Hepatocyte (in vitro differentiated cells): ENCODE measurements at regions not wholly inside any gene's neighbourhood (a gene's known extent, or its start where the extent isn't known, plus 50 kb on each side); places are given as distances from the start of the nearest gene placed in this dataset.

Experiments used
- DNase-seq: peaks from one replicate; pipeline ENCODE4 v3.0.0-alpha.2; 2016; ENCODE audit warnings: low spot score
- H2AFZ ChIP-seq: fragments of 200-600 bp; sonication (generic); 2 replicates; pipeline ENCODE4 v1.6.0; 2016; ENCODE audit warnings: antibody characterized with exemption, mild to moderate bottlenecking
- H3K27ac ChIP-seq: fragments of 200-600 bp; sonication (generic); 2 replicates; pipeline ENCODE4 v1.5.1; 2016; ENCODE audit warnings: mild to moderate bottlenecking
- H3K27me3 ChIP-seq: fragments of 200-600 bp; sonication (generic); 2 replicates; pipeline ENCODE4 v1.6.1; 2016
- H3K36me3 ChIP-seq: fragments of 200-600 bp; sonication (generic); replicated peaks from 2 replicates; pipeline ENCODE4 v1.5.1; 2016; ENCODE audit warnings: low read depth; ENCODE audit not compliant: insufficient read depth
- H3K4me1 ChIP-seq: fragments of 200-600 bp; sonication (generic); 2 replicates; pipeline ENCODE4 v1.5.1; 2016; ENCODE audit warnings: mild to moderate bottlenecking, moderate library complexity; ENCODE audit not compliant: insufficient read depth
- H3K4me2 ChIP-seq: fragments of 200-600 bp; sonication (generic); 2 replicates; pipeline ENCODE4 v1.6.0; 2016
- H3K4me3 ChIP-seq: fragments of 200-600 bp; sonication (generic); 2 replicates; pipeline ENCODE4 v1.5.1; 2016; ENCODE audit warnings: mild to moderate bottlenecking
- H3K79me2 ChIP-seq: fragments of 200-600 bp; sonication (generic); 2 replicates; pipeline ENCODE4 v1.6.0; 2017; ENCODE audit warnings: mild to moderate bottlenecking
- H3K9me2 ChIP-seq: fragments of 200-600 bp; sonication (generic); replicated peaks from 2 replicates; pipeline ENCODE4 v1.6.0; 2017; ENCODE audit warnings: mild to moderate bottlenecking; ENCODE audit not compliant: insufficient read depth
- H3K9me3 ChIP-seq: fragments of 200-600 bp; sonication (generic); 2 replicates; pipeline ENCODE4 v1.5.1; 2016; ENCODE audit warnings: low read depth, mild to moderate bottlenecking
- H4K20me1 ChIP-seq: fragments of 200-600 bp; sonication (generic); 2 replicates; pipeline ENCODE4 v1.6.0; 2016; ENCODE audit warnings: mild to moderate bottlenecking; ENCODE audit not compliant: insufficient read depth, poor library complexity, severe bottlenecking
- EZH2 ChIP-seq: fragments of 200-600 bp; sonication (generic); IDR thresholded peaks from 2 replicates; pipeline ENCODE4 v1.6.1; 2016; ENCODE audit warnings: antibody characterized with exemption, mild to moderate bottlenecking, borderline replicate concordance
- EZH2phosphoT487 ChIP-seq: fragments of 200-600 bp; sonication (generic); IDR thresholded peaks from one replicate; pipeline ENCODE4 v1.6.1; 2018; ENCODE audit warnings: antibody characterized with exemption, mild to moderate bottlenecking, low read depth, moderate library complexity; ENCODE audit not compliant: unreplicated experiment, severe bottlenecking
- WGBS: methylation state at CpG from one replicate; pipeline ENCODE4 v1.1.6; 2016; ENCODE audit warnings: low lambda C conversion rate; ENCODE audit errors: missing lambda C conversion rate; 5-methylcytosine and 5-hydroxymethylcytosine counted together
- TF ChIP-seq, protein P1 (sequence below): fragments of 200-600 bp; sonication (generic); IDR thresholded peaks from 2 replicates; pipeline ENCODE4 v1.5.1; 2016; ENCODE audit warnings: antibody characterized with exemption, mild to moderate bottlenecking; ENCODE audit not compliant: poor library complexity

GRCh38 chr5:119930490-119930889, 301.1 kb downstream of the FAM170A start:
- peak overlapping the region; percentile 34 for H3K4me2 ChIP-seq
- H4K20me1 ChIP-seq = no peaks in the 10 kb centered on the region
- H3K79me2 ChIP-seq = no peaks in the 10 kb centered on the region
- H3K27me3 ChIP-seq = no peaks in the 10 kb centered on the region
- peak overlapping the region; percentile 29 for H3K27ac ChIP-seq
- H2AFZ ChIP-seq = peak overlapping the region; percentile 14
- H3K36me3 ChIP-seq = no peaks in the 10 kb centered on the region
- no peaks in the 10 kb centered on the region for H3K4me1 ChIP-seq
- no peak overlapping the region for H3K4me3 ChIP-seq
- TF ChIP-seq, protein P1, sequence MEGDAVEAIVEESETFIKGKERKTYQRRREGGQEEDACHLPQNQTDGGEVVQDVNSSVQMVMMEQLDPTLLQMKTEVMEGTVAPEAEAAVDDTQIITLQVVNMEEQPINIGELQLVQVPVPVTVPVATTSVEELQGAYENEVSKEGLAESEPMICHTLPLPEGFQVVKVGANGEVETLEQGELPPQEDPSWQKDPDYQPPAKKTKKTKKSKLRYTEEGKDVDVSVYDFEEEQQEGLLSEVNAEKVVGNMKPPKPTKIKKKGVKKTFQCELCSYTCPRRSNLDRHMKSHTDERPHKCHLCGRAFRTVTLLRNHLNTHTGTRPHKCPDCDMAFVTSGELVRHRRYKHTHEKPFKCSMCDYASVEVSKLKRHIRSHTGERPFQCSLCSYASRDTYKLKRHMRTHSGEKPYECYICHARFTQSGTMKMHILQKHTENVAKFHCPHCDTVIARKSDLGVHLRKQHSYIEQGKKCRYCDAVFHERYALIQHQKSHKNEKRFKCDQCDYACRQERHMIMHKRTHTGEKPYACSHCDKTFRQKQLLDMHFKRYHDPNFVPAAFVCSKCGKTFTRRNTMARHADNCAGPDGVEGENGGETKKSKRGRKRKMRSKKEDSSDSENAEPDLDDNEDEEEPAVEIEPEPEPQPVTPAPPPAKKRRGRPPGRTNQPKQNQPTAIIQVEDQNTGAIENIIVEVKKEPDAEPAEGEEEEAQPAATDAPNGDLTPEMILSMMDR = no peak
- no peak for TF ChIP-seq EZH2phosphoT487
- 60% methylated on average over 4 of the region's 4 CpGs for WGBS
- H3K9me3 ChIP-seq = no peaks in the 10 kb centered on the region
- no peak for DNase-seq
- no peaks in the 10 kb centered on the region for H3K9me2 ChIP-seq

DNA sequence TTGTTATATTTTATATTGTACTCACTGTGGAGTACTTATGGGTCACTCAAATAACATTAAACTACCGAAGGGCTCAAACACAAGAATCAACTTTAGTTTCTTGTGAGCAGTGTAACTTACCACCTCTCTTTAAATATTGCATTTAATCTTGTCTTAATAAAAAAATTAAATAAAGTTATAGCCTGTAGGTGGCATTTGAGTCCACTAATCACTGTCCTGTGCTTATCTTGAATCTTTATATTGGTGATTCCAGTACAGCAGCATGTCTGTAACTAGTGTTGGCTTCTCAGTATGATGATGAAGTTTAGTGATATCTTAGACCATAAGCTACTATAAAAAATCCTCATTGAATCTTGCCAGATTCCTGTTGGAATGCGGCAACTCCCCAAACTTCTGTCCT, 313.8 kb downstream of the FAM170A start:
- H4K20me1 ChIP-seq = no peaks in the 10 kb centered on the region
- TF ChIP-seq, protein P1 = peak; percentile 31
- TF ChIP-seq EZH2phosphoT487 = no peak
- H3K4me2 ChIP-seq = no peak overlapping the region
- no peak for DNase-seq
- no peak overlapping the region for H3K27ac ChIP-seq
- H3K4me1 ChIP-seq = no peaks in the 10 kb centered on the region
- no peaks in the 10 kb centered on the region for H3K27me3 ChIP-seq
- no peaks in the 10 kb centered on the region for H3K9me3 ChIP-seq
- H3K79me2 ChIP-seq = no peaks in the 10 kb centered on the region
- H3K4me3 ChIP-seq = no peak overlapping the region
- no peaks in the 10 kb centered on the region for H3K9me2 ChIP-seq
- H2AFZ ChIP-seq = no peak overlapping the region
- no peaks in the 10 kb centered on the region for H3K36me3 ChIP-seq
- WGBS = 94% methylated on average over 2 of the region's 2 CpGs

DNA sequence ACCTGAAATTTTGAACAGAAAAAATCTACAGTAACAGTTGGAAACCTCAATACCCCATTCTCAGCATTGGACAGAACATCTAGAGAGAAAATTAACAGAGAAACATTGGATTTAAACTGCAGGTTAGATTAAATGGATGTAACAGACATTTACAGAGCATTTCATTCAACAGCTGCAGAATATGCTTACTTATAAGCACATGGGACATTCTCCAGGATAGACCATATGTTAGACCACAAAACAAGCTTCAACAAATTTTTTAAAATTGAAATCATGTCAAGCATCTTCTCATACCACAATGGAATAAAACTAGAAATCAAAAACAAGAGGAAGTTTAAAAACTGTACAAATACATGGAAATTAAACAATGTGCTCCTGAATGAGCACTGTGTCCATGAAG, 316.3 kb downstream of the FAM170A start:
- H3K4me1 ChIP-seq = no peaks in the 10 kb centered on the region
- TF ChIP-seq EZH2 (no peak), EZH2phosphoT487 (no peak)
- TF ChIP-seq, protein P1 = no peak

DNA sequence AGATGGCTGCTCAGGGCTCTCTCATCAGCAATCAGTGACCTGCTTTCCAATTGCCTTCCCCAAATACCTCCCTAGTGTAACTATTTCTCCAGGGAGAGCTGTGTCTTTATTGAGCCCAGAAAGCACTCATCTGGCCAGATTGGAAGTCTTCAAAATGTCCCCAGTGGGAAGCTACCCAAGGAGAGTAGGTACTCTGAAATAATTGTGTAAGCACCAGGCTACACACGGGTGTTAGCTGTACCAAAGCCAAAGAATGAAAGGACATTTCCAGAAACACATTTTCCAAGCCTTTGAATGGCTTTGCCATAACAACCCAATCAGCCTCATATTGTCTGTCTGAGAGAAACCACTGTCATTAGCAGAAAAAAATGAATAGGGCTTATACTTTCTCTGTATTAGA, 318.8 kb downstream of the FAM170A start:
- no peaks in the 10 kb centered on the region for H3K9me3 ChIP-seq
- no peaks in the 10 kb centered on the region for H3K79me2 ChIP-seq
- H3K4me2 ChIP-seq = no peak overlapping the region
- no peak overlapping the region for H3K4me3 ChIP-seq
- no peak overlapping the region for H2AFZ ChIP-seq
- no peak for DNase-seq
- no peaks in the 10 kb centered on the region for H4K20me1 ChIP-seq
- no peaks in the 10 kb centered on the region for H3K9me2 ChIP-seq
- WGBS = 88% methylated on average over 1 of the region's 1 CpG
- no peak overlapping the region for H3K27ac ChIP-seq
- TF ChIP-seq, protein P1 = no peak
- TF ChIP-seq EZH2 = no peak
- TF ChIP-seq EZH2phosphoT487 = no peak
- H3K36me3 ChIP-seq = no peaks in the 10 kb centered on the region
- peaks cover 4% of the 10 kb centered on the region for H3K4me1 ChIP-seq
- H3K27me3 ChIP-seq = no peaks in the 10 kb centered on the region

More for the DNA sequence above, 316.3 kb downstream of the FAM170A start:
- no peaks in the 10 kb centered on the region for H3K9me3 ChIP-seq
- DNase-seq = no peak
- no peaks in the 10 kb centered on the region for H3K9me2 ChIP-seq
- H3K79me2 ChIP-seq = no peaks in the 10 kb centered on the region
- no peaks in the 10 kb centered on the region for H4K20me1 ChIP-seq
- no peak overlapping the region for H3K4me2 ChIP-seq
- no peaks in the 10 kb centered on the region for H3K27me3 ChIP-seq
- no peaks in the 10 kb centered on the region for H3K36me3 ChIP-seq
- H3K27ac ChIP-seq = no peak overlapping the region
- H3K4me3 ChIP-seq = no peak overlapping the region
- no peak overlapping the region for H2AFZ ChIP-seq
